Amygdala (tissue), 56 donors: ENCODE measurements at regions not wholly inside any gene's neighbourhood (a gene's known extent, or its start where the extent isn't known, plus 50 kb on each side); places are given as distances from the start of the nearest gene placed in this dataset.
A peak's percentile ranks its signal among the peaks of the same experiment; 100 is the strongest.

Source experiments
- DNase-seq, 56 donors: peaks; one replicate each; lab custom pipeline; 2025; lab: John Stamatoyannopoulos, UW

DNA sequence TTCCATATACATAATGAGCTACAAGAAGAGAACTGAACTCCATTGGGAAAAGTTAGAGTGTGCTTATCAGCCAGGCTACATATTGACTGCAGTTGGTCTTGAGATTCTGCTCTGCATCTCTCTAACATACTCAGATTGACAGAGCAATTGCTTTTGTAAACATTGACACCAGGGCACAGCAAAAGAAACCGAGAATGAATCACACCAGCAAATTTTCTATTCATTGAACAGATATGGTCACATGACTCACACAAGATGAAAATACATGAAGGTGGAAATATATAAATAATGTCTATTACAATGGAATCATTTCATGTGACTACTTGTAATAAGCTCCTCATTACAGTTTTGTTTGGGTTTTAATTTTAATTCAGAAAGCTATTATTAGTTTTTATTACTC is 691.9 kb upstream of the TMEFF2 start:
- DNase-seq, result no peak

DNA sequence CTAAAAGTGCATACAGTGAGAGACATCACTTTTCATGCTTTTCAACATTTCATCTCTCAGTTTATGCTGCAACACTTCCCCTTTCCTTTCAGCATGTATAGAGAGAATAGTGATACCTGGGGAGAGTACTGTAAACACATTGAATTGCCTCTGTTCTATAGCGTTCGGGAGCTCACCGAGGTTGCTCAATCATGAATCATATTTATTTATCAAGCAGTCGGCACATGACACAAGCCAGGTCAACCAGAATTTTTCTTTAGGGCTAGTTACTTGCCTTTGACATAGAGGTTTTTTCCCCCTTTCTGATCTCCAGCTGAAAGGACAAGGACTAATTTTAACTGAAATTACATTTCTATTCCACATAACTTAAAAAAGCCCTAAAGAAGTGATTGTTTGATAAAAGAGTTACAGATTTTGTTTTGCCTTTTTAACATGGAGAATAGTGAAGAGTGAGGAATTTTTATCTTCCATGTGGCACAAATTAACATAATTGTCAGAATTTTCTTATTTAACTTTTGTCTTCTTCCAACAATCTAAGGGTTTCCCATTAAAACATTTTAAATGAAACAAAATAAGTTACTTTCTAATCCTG is 690.9 kb upstream of the TMEFF2 start:
- DNase-seq, result no peak

DNA sequence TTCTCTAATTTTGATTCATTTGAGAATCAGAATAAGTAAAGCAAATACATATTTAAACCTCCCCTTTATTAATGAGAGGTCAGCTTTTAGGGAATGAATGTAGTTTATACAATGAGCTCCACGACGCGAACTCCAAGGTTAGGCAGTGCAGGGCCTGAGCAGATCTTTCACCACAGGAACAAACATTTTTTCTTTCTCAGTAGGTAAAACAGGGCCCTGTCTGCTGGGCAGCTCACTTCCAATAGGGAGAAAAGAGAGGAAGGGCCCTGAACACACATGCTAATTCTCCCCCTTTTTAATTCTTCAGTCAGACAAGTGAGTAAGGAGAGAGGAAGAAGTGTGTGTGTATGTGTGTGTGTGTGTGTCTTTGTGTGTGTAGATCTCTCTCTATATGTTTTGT is 682.4 kb upstream of the TMEFF2 start:
- no peak for DNase-seq

DNA sequence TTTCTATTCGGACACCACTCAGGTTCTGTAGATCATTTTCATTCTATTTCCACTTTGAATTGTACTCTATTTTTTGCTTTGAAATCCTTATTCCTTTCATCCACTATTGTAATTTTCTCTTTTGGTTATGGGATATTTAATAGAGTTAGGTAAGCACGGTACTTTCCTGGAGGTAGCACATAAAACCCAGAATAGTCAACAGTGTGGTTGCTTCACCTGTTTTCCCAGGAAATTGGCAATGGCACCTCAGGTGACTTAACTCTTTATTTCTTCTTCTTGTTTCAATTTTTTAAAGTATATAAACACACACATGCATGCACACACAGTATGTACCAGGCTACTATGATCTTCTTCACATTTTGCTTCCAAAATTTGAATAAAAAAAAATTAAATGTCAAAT is 682.0 kb upstream of the TMEFF2 start:
- DNase-seq, result no peak

DNA sequence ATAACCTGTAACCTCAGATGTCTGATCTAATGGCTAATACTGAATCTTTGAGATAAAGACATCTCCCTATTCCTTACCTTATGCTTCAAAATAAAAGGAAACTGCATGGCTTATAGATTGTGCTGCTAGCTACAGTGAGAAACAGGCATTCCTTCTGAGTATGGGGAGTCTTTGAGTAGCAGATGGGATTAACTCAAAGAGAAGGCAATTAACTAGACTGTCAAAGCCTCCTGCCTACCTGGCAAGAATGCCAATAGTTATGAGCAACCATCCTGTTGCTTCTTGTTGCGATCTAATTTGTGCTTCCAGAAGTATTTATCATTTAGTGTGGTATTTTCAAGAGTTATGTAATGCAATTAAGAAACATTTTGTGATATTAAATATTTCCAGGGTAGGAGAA is 660.0 kb upstream of the TMEFF2 start:
- no peak for DNase-seq

DNA sequence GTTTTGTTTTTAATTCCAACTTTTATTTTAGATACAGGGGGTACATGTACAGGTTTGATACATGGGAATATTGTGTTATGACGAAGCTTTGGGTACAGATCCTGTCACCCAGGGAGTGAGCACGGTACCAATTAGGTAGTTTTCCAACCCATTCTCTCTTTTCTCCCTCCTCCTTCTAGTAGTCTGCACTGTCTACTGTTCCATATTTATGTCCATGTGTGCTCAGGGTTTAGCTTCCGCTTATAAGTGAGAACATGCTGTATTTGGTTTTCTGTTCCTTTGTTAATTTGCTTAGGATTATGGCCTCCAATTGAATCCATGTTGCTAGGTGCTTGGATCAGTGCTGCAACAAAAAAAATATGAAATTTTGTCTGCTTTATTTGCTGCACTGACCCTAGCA is 659.3 kb upstream of the TMEFF2 start:
- DNase-seq, result no peak

GRCh38 chr2:192828947-192829346 is 634.2 kb upstream of the TMEFF2 start:
- DNase-seq, result peak in 1 of 56 donors; percentile 1

GRCh38 chr2:192828175-192828574 is 633.4 kb upstream of the TMEFF2 start:
- DNase-seq, result no peak

GRCh38 chr2:192827735-192828134 is 633.0 kb upstream of the TMEFF2 start:
- DNase-seq, result peak in 1 of 56 donors; percentile 0

GRCh38 chr2:192814376-192814775 is 619.6 kb upstream of the TMEFF2 start:
- DNase-seq, result no peak

- no peak for DNase-seq
Observed at GRCh38 chr2:192813341-192813740, 618.6 kb upstream of the TMEFF2 start.

- no peak for DNase-seq
Observed at GRCh38 chr2:192809173-192809572, 614.4 kb upstream of the TMEFF2 start.

GRCh38 chr2:192783643-192784042 is 588.9 kb upstream of the TMEFF2 start:
- DNase-seq, result no peak

GRCh38 chr2:192775459-192776262 is 580.9 kb upstream of the TMEFF2 start:
- DNase-seq, result no peak

DNA sequence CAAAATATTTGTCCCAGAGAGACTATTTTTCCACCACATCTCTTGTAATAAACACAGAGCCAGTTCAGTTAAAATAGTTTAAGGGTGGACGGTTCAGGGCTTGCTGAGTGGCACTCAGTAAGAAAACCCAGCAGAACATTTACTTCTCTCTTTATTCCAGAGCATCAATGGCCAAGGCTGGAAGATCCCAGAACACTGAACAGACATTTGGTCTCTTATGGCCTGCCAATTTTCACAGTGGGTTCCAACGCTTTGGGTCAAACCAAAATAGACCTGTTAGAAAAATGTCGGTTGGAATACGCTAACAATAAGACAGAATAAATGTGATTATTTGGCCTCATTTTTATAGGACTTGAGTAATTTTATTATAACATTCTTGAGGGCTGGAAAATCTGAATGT is 580.3 kb upstream of the TMEFF2 start:
- no peak for DNase-seq

GRCh38 chr2:192773044-192773443 is 578.3 kb upstream of the TMEFF2 start:
- no peak for DNase-seq

DNA sequence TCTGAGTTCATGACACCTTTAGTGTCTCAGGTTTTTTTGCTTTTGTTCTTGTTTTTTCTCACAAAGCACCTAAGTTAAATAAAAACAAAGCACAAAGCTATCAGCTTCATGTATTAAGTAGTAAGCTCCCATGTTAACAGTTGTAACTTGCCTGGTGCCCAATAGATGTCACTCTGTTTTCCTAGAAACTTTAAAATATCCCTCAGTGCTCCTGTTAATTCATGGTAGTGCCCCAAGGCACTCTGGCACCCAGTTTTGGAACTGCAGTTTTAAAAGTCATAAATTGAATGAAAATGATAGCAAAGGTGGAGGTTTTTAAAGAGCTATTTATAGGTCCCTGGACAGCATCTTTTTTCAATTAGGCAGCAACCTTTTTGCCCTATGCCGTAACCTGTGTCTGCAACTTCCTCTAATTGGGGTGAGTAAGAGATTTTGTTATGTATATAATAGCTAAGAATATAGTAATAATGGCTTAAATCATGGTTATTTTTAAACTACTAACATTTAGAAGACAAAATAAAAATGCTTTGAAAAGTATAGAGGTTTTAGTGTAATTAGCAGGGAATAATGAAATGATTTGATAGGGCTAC is 555.0 kb upstream of the TMEFF2 start:
- DNase-seq, result no peak

GRCh38 chr2:192741889-192742288 is 547.2 kb upstream of the TMEFF2 start:
- DNase-seq, result no peak

DNA sequence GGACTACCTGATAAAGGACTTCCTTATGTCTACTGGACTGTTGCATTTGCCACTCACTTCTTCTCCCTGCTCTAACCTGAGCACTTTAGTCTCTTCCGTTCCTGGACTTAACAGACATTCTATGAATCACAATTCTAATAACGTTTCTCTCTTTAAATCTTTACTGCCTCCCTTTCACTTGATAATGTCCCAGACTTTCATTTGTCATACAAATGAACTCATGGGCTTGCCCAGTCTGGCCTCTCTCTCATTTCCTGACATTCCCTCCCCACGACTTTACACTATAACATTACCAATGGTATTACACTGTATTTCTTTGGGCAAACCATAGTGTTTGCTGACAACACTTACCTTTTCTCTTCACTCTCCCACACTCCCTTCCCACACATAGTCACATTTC is 540.7 kb upstream of the TMEFF2 start:
- DNase-seq, result no peak

DNA sequence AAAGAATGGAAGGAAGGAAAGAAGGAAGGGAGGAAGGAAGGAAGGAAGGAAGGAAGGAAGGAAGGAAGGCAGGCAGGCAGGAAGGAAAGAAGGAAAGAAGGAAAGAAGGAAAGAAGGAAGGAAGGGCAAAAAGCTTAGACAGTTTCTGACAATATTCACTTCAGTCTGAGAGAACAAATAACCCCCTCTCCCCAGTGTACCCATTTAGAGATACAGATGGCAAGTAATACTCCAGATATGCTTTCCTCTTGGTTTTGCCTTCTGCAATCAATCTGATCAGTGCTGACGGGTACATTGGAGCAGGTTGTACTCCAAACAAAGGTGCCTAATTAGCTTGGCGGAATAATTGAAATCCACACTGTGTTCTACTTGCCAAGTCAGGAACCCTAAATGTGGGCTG is 534.6 kb upstream of the TMEFF2 start:
- no peak for DNase-seq

- DNase-seq, result no peak
Observed at GRCh38 chr2:192725991-192726390, 531.3 kb upstream of the TMEFF2 start.

DNA sequence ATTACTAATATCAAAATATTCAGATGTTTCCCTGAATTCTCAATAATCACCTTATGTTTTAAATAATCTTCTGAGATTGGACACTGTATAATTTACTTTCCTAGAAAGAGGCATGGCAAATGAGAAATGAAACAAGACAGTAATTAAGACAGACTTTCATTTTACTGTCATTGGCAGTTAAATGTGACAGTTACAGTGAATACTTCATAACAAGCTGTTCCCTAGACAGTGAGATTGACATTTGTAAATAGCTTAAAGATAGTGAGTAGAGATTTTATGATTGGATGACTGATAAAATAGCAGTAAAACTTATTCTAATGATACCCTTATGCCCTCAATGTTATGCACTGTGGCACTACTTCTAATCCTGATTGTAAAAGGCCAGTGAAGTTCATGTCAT is 524.9 kb upstream of the TMEFF2 start:
- no peak for DNase-seq
